ENCODE measurements at regions not wholly inside any gene's neighbourhood (a gene's known extent, or its start where the extent isn't known, plus 50 kb on each side); places are given as distances from the start of the nearest gene placed in this dataset.

- DNase-seq (ENCODE audit: extremely low read depth, low read depth, low spot score): no peak
Measured at GRCh38 chr10:90378524-90379076, 479.2 kb downstream of the HTR7 start.

GRCh38 chr10:90381468-90381867 is 476.4 kb downstream of the HTR7 start:
- no peak for DNase-seq (ENCODE audit: extremely low read depth, low read depth, low spot score)

GRCh38 chr10:90389876-90390275 is 468.0 kb downstream of the HTR7 start:
- DNase-seq (ENCODE audit: extremely low read depth, low read depth, low spot score): no peak

GRCh38 chr10:90394311-90394710 is 463.5 kb downstream of the HTR7 start:
- no peak for DNase-seq (ENCODE audit: extremely low read depth, low read depth, low spot score)

GRCh38 chr10:90396721-90397120 is 461.1 kb downstream of the HTR7 start:
- DNase-seq (ENCODE audit: extremely low read depth, low read depth, low spot score): no peak

- no peak for DNase-seq (ENCODE audit: extremely low read depth, low read depth, low spot score)
Measured at GRCh38 chr10:90398566-90398965, 459.3 kb downstream of the HTR7 start.

GRCh38 chr10:90399782-90400181 is 458.1 kb downstream of the HTR7 start:
- no peak for DNase-seq (ENCODE audit: extremely low read depth, low read depth, low spot score)

- no peak for DNase-seq (ENCODE audit: extremely low read depth, low read depth, low spot score)
Measured at GRCh38 chr10:90403211-90404000, 454.4 kb downstream of the HTR7 start.

GRCh38 chr10:90407131-90407530 is 450.7 kb downstream of the HTR7 start:
- DNase-seq (ENCODE audit: extremely low read depth, low read depth, low spot score): no peak

GRCh38 chr10:90407851-90408250 is 450.0 kb downstream of the HTR7 start:
- no peak for DNase-seq (ENCODE audit: extremely low read depth, low read depth, low spot score)

GRCh38 chr10:90412582-90412981 is 445.3 kb downstream of the HTR7 start:
- DNase-seq (ENCODE audit: extremely low read depth, low read depth, low spot score): no peak

- no peak for DNase-seq (ENCODE audit: extremely low read depth, low read depth, low spot score)
Measured at GRCh38 chr10:90413196-90413595, 444.6 kb downstream of the HTR7 start.

GRCh38 chr10:90414926-90415325 is 442.9 kb downstream of the HTR7 start:
- DNase-seq (ENCODE audit: extremely low read depth, low read depth, low spot score): no peak

- no peak for DNase-seq (ENCODE audit: extremely low read depth, low read depth, low spot score)
Measured at GRCh38 chr10:90417029-90417428, 440.8 kb downstream of the HTR7 start.

GRCh38 chr10:90417476-90418210 is 440.2 kb downstream of the HTR7 start:
- DNase-seq (ENCODE audit: extremely low read depth, low read depth, low spot score): no peak

- peak; percentile 51 for DNase-seq (ENCODE audit: extremely low read depth, low read depth, low spot score)
Measured at GRCh38 chr10:90418869-90419652, 438.8 kb downstream of the HTR7 start.

GRCh38 chr10:90420637-90421318 is 437.1 kb downstream of the HTR7 start:
- DNase-seq (ENCODE audit: extremely low read depth, low read depth, low spot score): no peak

GRCh38 chr10:90421874-90422273 is 436.0 kb downstream of the HTR7 start:
- no peak for DNase-seq (ENCODE audit: extremely low read depth, low read depth, low spot score)

- no peak for DNase-seq (ENCODE audit: extremely low read depth, low read depth, low spot score)
Measured at GRCh38 chr10:90424730-90425129, 433.1 kb downstream of the HTR7 start.

GRCh38 chr10:90430186-90430585 is 427.7 kb downstream of the HTR7 start:
- DNase-seq (ENCODE audit: extremely low read depth, low read depth, low spot score): no peak

- no peak for DNase-seq (ENCODE audit: extremely low read depth, low read depth, low spot score)
Measured at GRCh38 chr10:90432866-90433265, 425.0 kb downstream of the HTR7 start.
